ENCODE measurements at regions not wholly inside any gene's neighbourhood (a gene's known extent, or its start where the extent isn't known, plus 50 kb on each side); places are given as distances from the start of the nearest gene placed in this dataset.

GRCh38 chr4:156261230-156261629 is 307.6 kb upstream of the CTSO start:
- TF ChIP-seq CTCF (IDR thresholded peaks at IDR 0.05; ENCODE audit: extremely low read depth in 1 of 2, insufficient read depth in 1 of 2, low read depth in 1 of 2, low read length in 2 of 2) (no peak), EZH2 (IDR thresholded peaks at IDR 0.05; ENCODE audit: borderline replicate concordance, low read depth, low read length, severe bottlenecking) (no peak), POLR2A (IDR thresholded peaks at IDR 0.05; ENCODE audit: low read depth, low read length) (no peak), POLR2AphosphoS5 (IDR thresholded peaks at IDR 0.05; ENCODE audit: insufficient read depth, low read depth, low read length) (no peak), GATA2 (IDR thresholded peaks at IDR 0.05; ENCODE audit: insufficient read depth, insufficient read length, low read depth, low read length) (no peak), FOS (IDR thresholded peaks at IDR 0.05; ENCODE audit: borderline replicate concordance, insufficient read depth, low read length) (no peak), MYC (IDR thresholded peaks at IDR 0.05; ENCODE audit: low read depth, low read length) (no peak), JUN (IDR thresholded peaks at IDR 0.05; ENCODE audit: borderline replicate concordance, insufficient read depth, insufficient read length, low read depth) (no peak)

Data from endothelial cell of umbilical vein (primary cell).